Endothelial cell of umbilical vein (primary cell): ENCODE measurements at regions not wholly inside any gene's neighbourhood (a gene's known extent, or its start where the extent isn't known, plus 50 kb on each side); places are given as distances from the start of the nearest gene placed in this dataset.

Experiments
- BruUV-seq: library from RNA; stranded (reverse); fragments of 400-500 nt; replicated peaks from 2 replicates; lab custom pipeline; 2021; lab: Mats Ljungman, UMichigan
- CTCF ChIA-PET: fragments of 300-600, 350-600 bp; sonication (Branson Sonifier 250); formaldehyde crosslinking; loops from one replicate; lab custom pipeline; 2021; ENCODE audit warnings: antibody characterized with exemption, inconsistent platforms; lab: Charles Lee
- POLR2A ChIA-PET: fragments of 300-600, 350-600 bp; sonication (Branson Sonifier 250); formaldehyde crosslinking; loops from one replicate; lab custom pipeline; 2021; ENCODE audit warnings: antibody characterized with exemption, inconsistent platforms; lab: Charles Lee
- DNase-seq: peaks from one replicate; pipeline ENCODE4 v3.0.0-alpha.2; 2011; ENCODE audit warnings: low read depth, low spot score
- FAIRE-seq: peaks from 2 replicates; lab custom pipeline; 2011; peaks lifted over from hg19 to GRCh38; lab: Jason Lieb, UNC
- H2AFZ ChIP-seq: 2 replicates; pipeline ENCODE4 v1.6.0; 2012; ENCODE audit warnings: low read depth, low read length, control low read depth, inconsistent platforms
- H3K27ac ChIP-seq: 2 replicates; pipeline ENCODE4 v1.5.1; 2011; ENCODE audit warnings: low read depth, mild to moderate bottlenecking, control low read depth, low read length, moderate library complexity; ENCODE audit not compliant: insufficient read depth
- H3K27me3 ChIP-seq, 2 experiments: 2 replicates each; pipeline versions ENCODE4 v1.6.0 to v1.6.1; 2011; ENCODE audit warnings: low read length in 2 of 2, mixed read lengths in 1 of 2; ENCODE audit not compliant: control insufficient read depth in 2 of 2, insufficient read depth in 2 of 2
- H3K36me3 ChIP-seq, 2 experiments: 2 replicates in 1 of 2; 3 replicates in 1 of 2; pipeline ENCODE4 v1.5.1; 2011; ENCODE audit warnings: low read length in 2 of 2, mild to moderate bottlenecking in 1 of 2, moderate library complexity in 1 of 2; ENCODE audit not compliant: control insufficient read depth in 2 of 2, insufficient read depth in 2 of 2; ENCODE audit errors: extremely low read depth in 1 of 2
- H3K4me1 ChIP-seq: 3 replicates; pipeline ENCODE4 v1.5.1; 2011; ENCODE audit warnings: mild to moderate bottlenecking, low read length; ENCODE audit not compliant: control insufficient read depth, insufficient read depth; ENCODE audit errors: extremely low read depth
- H3K4me2 ChIP-seq: 2 replicates; pipeline ENCODE4 v1.6.1; 2011; ENCODE audit warnings: low read length, control low read depth, mixed read lengths; ENCODE audit not compliant: insufficient read depth
- H3K4me3 ChIP-seq, 3 experiments: fragments of 200-600 bp in 1 of 3; sonication (generic), shearing (Covaris generic) in 1 of 3; replicated peaks in 1 of 3; 2 replicates each; pipeline ENCODE4 v1.5.1; 2011 to 2016; ENCODE audit warnings: control low read depth in 3 of 3, low read length in 3 of 3, mild to moderate bottlenecking in 2 of 3, inconsistent platforms in 1 of 3, low read depth in 1 of 3, moderate library complexity in 1 of 3; ENCODE audit not compliant: insufficient read depth in 1 of 3
- H3K79me2 ChIP-seq: 2 replicates; pipeline ENCODE4 v1.6.0; 2012; ENCODE audit warnings: low read length, inconsistent platforms; ENCODE audit not compliant: control insufficient read depth, insufficient read depth
- H3K9ac ChIP-seq: replicated peaks from 2 replicates; pipeline ENCODE3; 2011; ENCODE audit warnings: low read length, control low read depth; ENCODE audit not compliant: insufficient read depth; ENCODE audit errors: extremely low read depth
- H3K9me1 ChIP-seq: replicated peaks from 3 replicates; pipeline ENCODE4 v1.6.0; 2011; ENCODE audit warnings: mild to moderate bottlenecking, low read length; ENCODE audit not compliant: control insufficient read depth, insufficient read depth; ENCODE audit errors: extremely low read depth
- H3K9me3 ChIP-seq: replicated peaks from 2 replicates; pipeline ENCODE4 v1.5.1; 2012; ENCODE audit warnings: low read length, inconsistent platforms; ENCODE audit not compliant: control insufficient read depth, insufficient read depth
- H4K20me1 ChIP-seq: replicated peaks from 2 replicates; pipeline ENCODE3; 2011; ENCODE audit warnings: mild to moderate bottlenecking, low read length; ENCODE audit not compliant: control insufficient read depth, insufficient read depth; ENCODE audit errors: extremely low read depth
- CTCF ChIP-seq, 2 donors: IDR thresholded peaks; 1 replicate in 1 of 2; 2 replicates in 1 of 2; pipeline ENCODE4 v1.5.1; 2011; ENCODE audit warnings: low read length in 2 of 2, mild to moderate bottlenecking in 2 of 2, moderate library complexity in 2 of 2, control low read depth in 1 of 2, inconsistent platforms in 1 of 2, low read depth in 1 of 2; ENCODE audit not compliant: insufficient read depth in 1 of 2; ENCODE audit errors: extremely low read depth in 1 of 2
- EZH2 ChIP-seq: IDR thresholded peaks from 2 replicates; pipeline ENCODE4 v1.6.1; 2012; ENCODE audit warnings: borderline replicate concordance, low read depth, mild to moderate bottlenecking, moderate library complexity, low read length, inconsistent platforms; ENCODE audit not compliant: severe bottlenecking
- FOS ChIP-seq: IDR thresholded peaks from 2 replicates; pipeline ENCODE4 v1.6.1; 2011; ENCODE audit warnings: mild to moderate bottlenecking, low read length, moderate library complexity, borderline replicate concordance; ENCODE audit not compliant: insufficient read depth
- GATA2 ChIP-seq: IDR thresholded peaks from 2 replicates; pipeline ENCODE4 v1.7.0; 2011; ENCODE audit warnings: low read depth, mild to moderate bottlenecking, moderate library complexity, mixed read lengths, low read length; ENCODE audit not compliant: insufficient read length, insufficient read depth
- JUN ChIP-seq: IDR thresholded peaks from 2 replicates; pipeline ENCODE4 v1.6.1; 2011; ENCODE audit warnings: borderline replicate concordance, low read depth; ENCODE audit not compliant: insufficient read length, insufficient read depth
- MAX ChIP-seq: IDR thresholded peaks from 2 replicates; pipeline ENCODE4 v1.6.1; 2011; ENCODE audit not compliant: insufficient read depth, insufficient read length
- POLR2AphosphoS5 ChIP-seq: IDR thresholded peaks from 2 replicates; pipeline ENCODE4 v1.6.1; 2012; ENCODE audit warnings: low read depth, mild to moderate bottlenecking, control low read depth, low read length, moderate library complexity; ENCODE audit not compliant: insufficient read depth
- dilution Hi-C: fragments of 300-500 bp; cut with MboI; formaldehyde crosslinking; loops from one replicate; pipeline ENCODE4 v1.15.0; 2019; ENCODE audit warnings: low sequenced_read_pairs; ENCODE audit not compliant: extremely low pct_ligation_motif_present
- intact Hi-C: fragments of 100-400 bp; cut with micrococcal nuclease; formaldehyde crosslinking; loops from one replicate; pipeline ENCODE4 v1.10.0; 2022

DNA sequence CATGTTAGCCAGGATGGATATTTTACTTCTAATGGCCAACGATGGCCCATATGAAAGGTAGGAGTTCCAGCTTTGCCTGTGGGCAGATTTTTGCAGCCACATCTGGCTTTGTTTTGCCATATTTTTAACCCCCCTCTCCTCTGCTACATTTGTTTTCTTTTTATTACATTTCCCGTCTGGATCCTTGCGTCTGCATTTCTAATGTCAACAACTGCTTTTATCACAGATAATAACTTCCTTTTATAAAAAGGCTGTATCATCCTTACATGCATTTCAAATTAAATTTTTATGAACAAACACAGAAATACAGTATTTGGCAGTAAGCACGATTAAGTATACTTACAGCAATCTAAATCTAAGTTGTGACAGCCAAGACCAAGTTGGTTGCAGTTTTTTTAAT lies 156.0 kb downstream of the BAMBI start:
- TF ChIP-seq FOS (no peak), CTCF (IDR thresholded peaks at IDR 0.05; ENCODE audit: extremely low read depth in 1 of 2, insufficient read depth in 1 of 2, low read depth in 1 of 2, low read length in 2 of 2) (no peak), MAX (no peak), EZH2 (no peak), GATA2 (no peak), JUN (no peak)
- Histone ChIP-seq H2AFZ (no peak overlapping the region), H3K27ac (no peak overlapping the region), H3K27me3 (peaks cover 0 to 3% of the 10 kb centered on the region in 2 experiments), H3K4me2 (no peak overlapping the region), H3K9ac (no peak overlapping the region), H3K79me2 (no peaks in the 10 kb centered on the region), H4K20me1 (no peaks in the 10 kb centered on the region), H3K4me1 (no peaks in the 10 kb centered on the region), H3K9me1 (no peaks in the 10 kb centered on the region), H3K36me3 (no peaks in the 10 kb centered on the region), H3K4me3 (no peak overlapping the region), H3K9me3 (no peaks in the 10 kb centered on the region)
- dilution Hi-C loops: no loop called here
- POLR2A ChIA-PET: no interaction called here
- CTCF ChIA-PET: no interaction called here
- FAIRE-seq (no peak), DNase-seq (no peak)
- intact Hi-C loops: no loop called here
- BruUV-seq: no TSS peak

DNA sequence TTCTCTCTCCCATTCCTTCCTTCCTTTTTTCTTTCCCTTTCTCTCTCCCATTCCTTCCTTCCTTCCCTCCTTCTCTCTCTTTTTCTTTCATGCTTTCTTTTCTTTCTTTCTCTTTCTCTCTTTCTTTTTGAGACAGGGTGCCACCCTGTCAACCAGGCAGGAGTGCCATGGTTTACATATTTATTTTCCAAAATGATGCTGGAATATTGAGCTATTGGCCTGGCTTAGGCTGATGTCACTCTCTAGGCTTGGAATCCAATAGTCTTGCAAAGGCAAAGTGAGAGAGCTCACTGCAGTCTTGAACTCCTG lies 159.1 kb downstream of the BAMBI start:
- Histone ChIP-seq H3K9me3 (no peaks in the 10 kb centered on the region), H3K4me3 (no peak overlapping the region), H3K4me2 (no peak overlapping the region), H3K4me1 (peaks cover 9% of the 10 kb centered on the region), H3K36me3 (no peaks in the 10 kb centered on the region), H3K27me3 (peaks cover 0 to 3% of the 10 kb centered on the region in 2 experiments), H3K9ac (no peak overlapping the region), H3K9me1 (peaks cover 2% of the 10 kb centered on the region), H3K79me2 (no peaks in the 10 kb centered on the region), H2AFZ (no peak overlapping the region), H3K27ac (no peak overlapping the region), H4K20me1 (no peaks in the 10 kb centered on the region)
- no peak for TF ChIP-seq POLR2AphosphoS5
- TF ChIP-seq MAX: no peak
- no peak for TF ChIP-seq EZH2
- no peak for TF ChIP-seq CTCF (IDR thresholded peaks at IDR 0.05; ENCODE audit: extremely low read depth in 1 of 2, insufficient read depth in 1 of 2, low read depth in 1 of 2, low read length in 2 of 2)
- no peak for TF ChIP-seq JUN
- TF ChIP-seq GATA2: no peak
- dilution Hi-C loops: no loop called here
- CTCF ChIA-PET: interaction anchor here (0.5 kb wide), 1 partner anchor 148 kb away, joined by 4 read pairs; no protein-coding TSS in a partner anchor
- intact Hi-C loops: no loop called here
- DNase-seq (no peak), FAIRE-seq (no peak)
- no TSS peak for BruUV-seq
- POLR2A ChIA-PET: no interaction called here
